Nephron (organoid): ENCODE measurements at regions not wholly inside any gene's neighbourhood (a gene's known extent, or its start where the extent isn't known, plus 50 kb on each side); places are given as distances from the start of the nearest gene placed in this dataset.
A peak's percentile ranks its signal among the peaks of the same experiment; 100 is the strongest.

Source experiments
- H3K27ac Mint-ChIP-seq, 3 experiments: 2 replicates each; pipeline ENCODE4 v1.8.0; 2020; ENCODE audit warnings: mixed read lengths in 3 of 3, mild to moderate bottlenecking in 2 of 3, moderate library complexity in 1 of 3
- H3K27me3 Mint-ChIP-seq: 2 replicates; pipeline ENCODE4 v1.8.0; 2021; ENCODE audit warnings: low read depth, mild to moderate bottlenecking, moderate library complexity, mixed read lengths
- H3K36me3 Mint-ChIP-seq: 2 replicates; pipeline ENCODE4 v1.8.0; 2020; ENCODE audit warnings: low read depth, mixed read lengths
- H3K4me1 Mint-ChIP-seq: 2 replicates; pipeline ENCODE4 v1.8.0; 2020; ENCODE audit warnings: mixed read lengths
- H3K4me3 Mint-ChIP-seq, 3 experiments: 2 replicates each; pipeline ENCODE4 v1.8.0; 2020; ENCODE audit warnings: mild to moderate bottlenecking in 3 of 3, mixed read lengths in 3 of 3, moderate library complexity in 2 of 3
- H3K9me3 Mint-ChIP-seq: 2 replicates; pipeline ENCODE4 v1.8.0; 2020; ENCODE audit warnings: mixed read lengths
- TF ChIP-seq, protein P1 (sequence below), 3 experiments: fragments of 200-600 bp; sonication (generic); IDR thresholded peaks; one replicate each; pipeline ENCODE4 v1.5.0; 2021; ENCODE audit warnings: antibody characterized with exemption in 3 of 3; ENCODE audit not compliant: unreplicated experiment in 3 of 3

DNA sequence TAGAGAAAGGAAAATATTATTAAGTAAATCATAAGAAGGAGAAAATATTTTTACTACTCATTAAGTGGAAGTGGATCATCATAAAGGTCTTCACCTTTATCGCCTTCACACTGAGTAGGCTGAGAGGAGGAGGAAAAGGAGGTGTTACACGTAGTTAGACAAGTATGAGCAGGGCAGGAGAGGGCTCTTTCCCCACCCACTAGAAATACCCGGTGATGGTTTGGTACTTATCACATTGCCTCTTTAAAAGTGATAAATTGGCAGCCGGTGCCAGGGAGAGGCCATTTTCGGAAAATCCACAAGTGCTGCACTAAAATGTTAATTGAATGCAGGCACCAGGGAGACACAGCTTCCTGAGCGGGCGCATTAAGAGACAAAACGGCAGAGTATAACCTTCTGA is 598.7 kb upstream of the SOX11 start:
- peaks cover 6% of the 10 kb centered on the region for H3K4me1 Mint-ChIP-seq
- TF ChIP-seq, protein P1, sequence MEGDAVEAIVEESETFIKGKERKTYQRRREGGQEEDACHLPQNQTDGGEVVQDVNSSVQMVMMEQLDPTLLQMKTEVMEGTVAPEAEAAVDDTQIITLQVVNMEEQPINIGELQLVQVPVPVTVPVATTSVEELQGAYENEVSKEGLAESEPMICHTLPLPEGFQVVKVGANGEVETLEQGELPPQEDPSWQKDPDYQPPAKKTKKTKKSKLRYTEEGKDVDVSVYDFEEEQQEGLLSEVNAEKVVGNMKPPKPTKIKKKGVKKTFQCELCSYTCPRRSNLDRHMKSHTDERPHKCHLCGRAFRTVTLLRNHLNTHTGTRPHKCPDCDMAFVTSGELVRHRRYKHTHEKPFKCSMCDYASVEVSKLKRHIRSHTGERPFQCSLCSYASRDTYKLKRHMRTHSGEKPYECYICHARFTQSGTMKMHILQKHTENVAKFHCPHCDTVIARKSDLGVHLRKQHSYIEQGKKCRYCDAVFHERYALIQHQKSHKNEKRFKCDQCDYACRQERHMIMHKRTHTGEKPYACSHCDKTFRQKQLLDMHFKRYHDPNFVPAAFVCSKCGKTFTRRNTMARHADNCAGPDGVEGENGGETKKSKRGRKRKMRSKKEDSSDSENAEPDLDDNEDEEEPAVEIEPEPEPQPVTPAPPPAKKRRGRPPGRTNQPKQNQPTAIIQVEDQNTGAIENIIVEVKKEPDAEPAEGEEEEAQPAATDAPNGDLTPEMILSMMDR (IDR thresholded peaks at IDR 0.05; ENCODE audit: unreplicated experiment in 3 of 3): no peak
- H3K36me3 Mint-ChIP-seq: no peaks in the 10 kb centered on the region
- H3K4me3 Mint-ChIP-seq: no peak overlapping the region
- no peak overlapping the region for H3K27ac Mint-ChIP-seq
- peaks cover 23% of the 10 kb centered on the region for H3K9me3 Mint-ChIP-seq
- H3K27me3 Mint-ChIP-seq: no peaks in the 10 kb centered on the region

DNA sequence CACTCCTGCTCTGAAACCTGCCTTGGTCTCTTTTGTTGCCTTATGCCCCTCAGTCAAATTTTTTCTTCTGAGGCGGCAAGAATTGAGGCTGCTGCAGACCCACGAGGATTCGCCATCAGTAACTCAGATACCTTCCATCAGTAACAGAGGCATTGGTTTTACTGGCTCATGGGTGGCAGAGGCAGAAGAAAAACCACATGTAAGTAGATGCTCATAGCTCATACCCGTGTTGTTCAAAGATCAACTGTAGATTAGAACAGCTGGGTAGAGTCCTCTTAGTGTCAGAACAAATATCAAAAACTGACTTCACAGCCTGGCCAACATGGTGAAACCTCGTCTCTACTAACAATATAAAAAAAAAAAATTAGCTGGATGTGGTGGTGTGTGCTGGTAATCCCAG is 598.0 kb upstream of the SOX11 start:
- TF ChIP-seq, protein P1 (IDR thresholded peaks at IDR 0.05; ENCODE audit: unreplicated experiment in 3 of 3): no peak
- H3K4me3 Mint-ChIP-seq: no peak overlapping the region
- H3K36me3 Mint-ChIP-seq: no peaks in the 10 kb centered on the region
- H3K27me3 Mint-ChIP-seq: no peaks in the 10 kb centered on the region
- peaks cover 23% of the 10 kb centered on the region for H3K9me3 Mint-ChIP-seq
- peaks cover 6% of the 10 kb centered on the region for H3K4me1 Mint-ChIP-seq
- no peak overlapping the region for H3K27ac Mint-ChIP-seq

DNA sequence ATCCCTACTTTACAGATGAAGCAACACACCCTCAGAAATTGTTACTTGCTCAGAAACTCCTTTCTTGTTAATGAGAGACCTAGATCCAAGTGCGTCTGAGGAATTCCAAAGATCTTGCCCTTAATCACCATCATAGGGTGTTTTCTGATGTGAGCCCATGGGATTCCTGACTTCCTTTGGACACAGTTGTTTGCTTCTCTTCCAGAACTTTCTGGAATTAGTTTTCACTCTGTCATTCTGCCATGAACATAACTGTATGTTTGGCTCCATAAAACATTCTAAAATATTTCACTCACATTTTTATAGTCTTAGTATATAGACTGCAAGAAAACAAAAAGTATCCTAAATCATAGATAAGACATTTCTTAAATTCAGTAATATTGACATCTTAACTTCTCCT is 593.9 kb upstream of the SOX11 start:
- H3K36me3 Mint-ChIP-seq: no peaks in the 10 kb centered on the region
- H3K4me3 Mint-ChIP-seq: no peak overlapping the region
- no peak overlapping the region for H3K27ac Mint-ChIP-seq
- H3K9me3 Mint-ChIP-seq: peaks cover 27% of the 10 kb centered on the region
- H3K27me3 Mint-ChIP-seq: no peaks in the 10 kb centered on the region
- H3K4me1 Mint-ChIP-seq: peaks cover 6% of the 10 kb centered on the region
- TF ChIP-seq, protein P1 (IDR thresholded peaks at IDR 0.05; ENCODE audit: unreplicated experiment in 3 of 3): no peak

DNA sequence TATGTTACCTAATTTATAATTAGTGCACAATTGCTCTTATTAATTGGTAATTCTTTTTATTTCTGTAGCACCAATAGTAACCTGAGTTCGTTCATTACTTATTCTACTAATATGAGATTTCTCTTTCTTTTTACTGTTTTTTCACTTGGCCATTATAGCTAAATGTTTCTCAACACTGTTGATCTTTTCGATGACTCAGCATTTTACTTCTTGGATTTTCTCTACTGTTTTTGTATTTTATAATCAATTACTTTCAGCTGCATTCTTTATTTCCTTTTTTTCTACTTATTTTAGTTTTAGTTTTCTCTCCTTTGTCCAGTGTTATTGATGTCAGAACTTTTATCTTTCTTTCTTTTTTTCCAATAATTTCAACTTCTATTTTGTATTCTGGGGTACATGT is 589.4 kb upstream of the SOX11 start:
- H3K4me3 Mint-ChIP-seq: no peak overlapping the region
- H3K36me3 Mint-ChIP-seq: no peaks in the 10 kb centered on the region
- H3K27me3 Mint-ChIP-seq: no peaks in the 10 kb centered on the region
- peaks cover 13% of the 10 kb centered on the region for H3K9me3 Mint-ChIP-seq
- TF ChIP-seq, protein P1 (IDR thresholded peaks at IDR 0.05; ENCODE audit: unreplicated experiment in 3 of 3): no peak
- peaks cover under 1% of the 10 kb centered on the region for H3K4me1 Mint-ChIP-seq
- H3K27ac Mint-ChIP-seq: no peak overlapping the region

DNA sequence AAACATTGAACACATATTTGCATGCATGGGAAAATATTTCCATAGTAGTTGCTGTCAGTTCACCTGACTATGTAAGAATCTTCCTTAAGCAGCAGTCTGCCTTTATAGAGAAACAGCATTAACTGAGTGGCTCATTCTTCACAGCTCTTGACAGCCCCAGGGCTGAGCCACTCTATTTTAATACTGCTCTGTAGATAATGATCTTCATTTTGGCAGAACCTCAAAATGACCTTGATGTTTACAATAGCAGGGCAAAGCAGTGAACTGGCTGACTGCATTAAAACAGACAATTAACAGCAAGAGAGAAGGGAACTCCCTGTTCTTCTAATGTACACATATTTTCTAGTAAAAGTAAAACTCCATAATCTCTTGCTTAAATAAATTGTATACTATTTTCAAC is 580.6 kb upstream of the SOX11 start:
- Mint-ChIP-seq H3K4me1 (peaks cover 5% of the 10 kb centered on the region), H3K27me3 (peaks cover 3% of the 10 kb centered on the region), H3K27ac (peak overlapping the region; percentile 32 to 86 (median 37)), H3K4me3 (no peak overlapping the region), H3K36me3 (peaks cover 14% of the 10 kb centered on the region), H3K9me3 (peaks cover 42% of the 10 kb centered on the region)
- TF ChIP-seq, protein P1 (IDR thresholded peaks at IDR 0.05; ENCODE audit: unreplicated experiment in 3 of 3): no peak

DNA sequence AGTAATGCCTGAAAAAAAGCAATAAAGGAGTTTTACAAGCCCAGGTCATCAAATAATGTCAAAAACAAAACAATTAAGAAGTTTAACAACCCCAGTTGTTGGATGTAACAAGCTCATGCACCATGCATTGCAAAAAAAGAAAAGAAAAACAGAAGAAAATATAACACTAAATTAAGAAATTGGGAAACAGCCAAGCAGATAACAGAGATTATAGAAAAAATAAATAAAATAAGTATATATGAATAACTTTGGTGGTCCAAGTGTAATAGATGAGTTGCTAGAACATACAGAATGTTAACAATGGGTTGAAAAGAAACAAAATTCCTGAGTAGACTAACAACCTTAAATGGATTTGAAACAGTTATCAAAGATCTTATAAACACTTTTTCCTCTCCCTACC is 573.1 kb upstream of the SOX11 start:
- no peak overlapping the region for H3K4me3 Mint-ChIP-seq
- H3K9me3 Mint-ChIP-seq: peaks cover 11% of the 10 kb centered on the region
- TF ChIP-seq, protein P1 (IDR thresholded peaks at IDR 0.05; ENCODE audit: unreplicated experiment in 3 of 3): no peak
- no peaks in the 10 kb centered on the region for H3K36me3 Mint-ChIP-seq
- H3K27ac Mint-ChIP-seq: no peak overlapping the region
- peaks cover 3% of the 10 kb centered on the region for H3K27me3 Mint-ChIP-seq
- peaks cover 5% of the 10 kb centered on the region for H3K4me1 Mint-ChIP-seq
